ENCODE measurements at regions not wholly inside any gene's neighbourhood (a gene's known extent, or its start where the extent isn't known, plus 50 kb on each side); places are given as distances from the start of the nearest gene placed in this dataset.

- Histone ChIP-seq H3K79me2 (ENCODE audit: control insufficient read depth, insufficient read depth, low read length) (no peaks in the 10 kb centered on the region), H3K27me3 (ENCODE audit: control insufficient read depth, insufficient read depth, low read length) (no peaks in the 10 kb centered on the region), H3K4me2 (ENCODE audit: extremely low read depth, insufficient read depth, low read length) (no peak overlapping the region), H3K9me3 (ENCODE audit: control insufficient read depth, insufficient read depth, low read depth, low read length) (no peaks in the 10 kb centered on the region), H3K36me3 (ENCODE audit: control insufficient read depth, insufficient read depth, low read length) (no peaks in the 10 kb centered on the region), H3K4me3 (replicated peaks in 1 of 4; ENCODE audit: control extremely low read depth in 1 of 4, insufficient read depth in 1 of 4, low read depth in 3 of 4, low read length in 4 of 4) (no peak overlapping the region), H3K4me1 (ENCODE audit: control insufficient read depth, extremely low read depth, insufficient read depth, low read length) (no peaks in the 10 kb centered on the region), H4K20me1 (ENCODE audit: control insufficient read depth, extremely low read depth, insufficient read depth, low read length) (no peaks in the 10 kb centered on the region), H3K9ac (ENCODE audit: insufficient read depth, low read length) (no peak overlapping the region), H2AFZ (ENCODE audit: low read length) (no peak overlapping the region), H3K27ac (ENCODE audit: insufficient read depth, low read length) (no peak overlapping the region)
- no peak for TF ChIP-seq CTCF (conservative IDR thresholded peaks at IDR 0.05 in 1 of 2, IDR thresholded peaks at IDR 0.05 in 1 of 2; ENCODE audit: low read depth in 1 of 2, low read length in 2 of 2)
- TF ChIP-seq EZH2 (IDR thresholded peaks at IDR 0.05; ENCODE audit: low read length, missing control alignments): no peak
- peak in 1 of 2 donors; percentile 5 for DNase-seq (ENCODE audit: low read depth in 2 of 2)
Observed at GRCh38 chr15:77688693-77689092, 56.0 kb upstream of the LINGO1 start.

GRCh38 chr15:77688266-77688665 lies 55.6 kb upstream of the LINGO1 start:
- Histone ChIP-seq H3K27me3 (ENCODE audit: control insufficient read depth, insufficient read depth, low read length) (no peaks in the 10 kb centered on the region), H2AFZ (ENCODE audit: low read length) (no peak overlapping the region), H3K9ac (ENCODE audit: insufficient read depth, low read length) (no peak overlapping the region), H3K4me2 (ENCODE audit: extremely low read depth, insufficient read depth, low read length) (no peak overlapping the region), H3K4me3 (replicated peaks in 1 of 4; ENCODE audit: control extremely low read depth in 1 of 4, insufficient read depth in 1 of 4, low read depth in 3 of 4, low read length in 4 of 4) (no peak overlapping the region), H3K9me3 (ENCODE audit: control insufficient read depth, insufficient read depth, low read depth, low read length) (no peaks in the 10 kb centered on the region), H3K27ac (ENCODE audit: insufficient read depth, low read length) (no peak overlapping the region), H3K36me3 (ENCODE audit: control insufficient read depth, insufficient read depth, low read length) (no peaks in the 10 kb centered on the region), H3K79me2 (ENCODE audit: control insufficient read depth, insufficient read depth, low read length) (no peaks in the 10 kb centered on the region), H3K4me1 (ENCODE audit: control insufficient read depth, extremely low read depth, insufficient read depth, low read length) (no peaks in the 10 kb centered on the region), H4K20me1 (ENCODE audit: control insufficient read depth, extremely low read depth, insufficient read depth, low read length) (no peaks in the 10 kb centered on the region)
- TF ChIP-seq EZH2 (IDR thresholded peaks at IDR 0.05; ENCODE audit: low read length, missing control alignments) (no peak), CTCF (conservative IDR thresholded peaks at IDR 0.05 in 1 of 2, IDR thresholded peaks at IDR 0.05 in 1 of 2; ENCODE audit: low read depth in 1 of 2, low read length in 2 of 2) (no peak)
- DNase-seq (ENCODE audit: low read depth in 2 of 2): no peak

- Histone ChIP-seq H3K27ac (ENCODE audit: insufficient read depth, low read length) (no peak overlapping the region), H3K9me3 (ENCODE audit: control insufficient read depth, insufficient read depth, low read depth, low read length) (no peaks in the 10 kb centered on the region), H3K27me3 (ENCODE audit: control insufficient read depth, insufficient read depth, low read length) (no peaks in the 10 kb centered on the region), H3K79me2 (ENCODE audit: control insufficient read depth, insufficient read depth, low read length) (no peaks in the 10 kb centered on the region), H2AFZ (ENCODE audit: low read length) (no peak overlapping the region), H3K4me3 (replicated peaks in 1 of 4; ENCODE audit: control extremely low read depth in 1 of 4, insufficient read depth in 1 of 4, low read depth in 3 of 4, low read length in 4 of 4) (no peak overlapping the region), H3K4me2 (ENCODE audit: extremely low read depth, insufficient read depth, low read length) (no peak overlapping the region), H3K36me3 (ENCODE audit: control insufficient read depth, insufficient read depth, low read length) (no peaks in the 10 kb centered on the region), H3K9ac (ENCODE audit: insufficient read depth, low read length) (no peak overlapping the region), H3K4me1 (ENCODE audit: control insufficient read depth, extremely low read depth, insufficient read depth, low read length) (no peaks in the 10 kb centered on the region), H4K20me1 (ENCODE audit: control insufficient read depth, extremely low read depth, insufficient read depth, low read length) (no peaks in the 10 kb centered on the region)
- DNase-seq (ENCODE audit: low read depth in 2 of 2): no peak
- TF ChIP-seq EZH2 (IDR thresholded peaks at IDR 0.05; ENCODE audit: low read length, missing control alignments): no peak
- no peak for TF ChIP-seq CTCF (conservative IDR thresholded peaks at IDR 0.05 in 1 of 2, IDR thresholded peaks at IDR 0.05 in 1 of 2; ENCODE audit: low read depth in 1 of 2, low read length in 2 of 2)
Observed at GRCh38 chr15:77685082-77685815, 52.5 kb upstream of the LINGO1 start.
